WTC11 (cell line): ENCODE measurements at regions not wholly inside any gene's neighbourhood (a gene's known extent, or its start where the extent isn't known, plus 50 kb on each side); places are given as distances from the start of the nearest gene placed in this dataset.

Source experiments
- ATF2 ChIP-seq: sonication (generic); formaldehyde crosslinking; IDR thresholded peaks from 2 replicates; pipeline ENCODE4 v1.8.1; 2022; ENCODE audit warnings: low read depth, missing genetic modification reagents, borderline replicate concordance
- CREB1 ChIP-seq: sonication (generic); formaldehyde crosslinking; IDR thresholded peaks from 2 replicates; pipeline ENCODE4 v1.8.0; 2023; ENCODE audit warnings: mild to moderate bottlenecking, missing genetic modification reagents
- E2F1 ChIP-seq: sonication (generic); formaldehyde crosslinking; IDR thresholded peaks from 2 replicates; pipeline ENCODE4 v1.8.0; 2022; ENCODE audit warnings: mild to moderate bottlenecking, missing genetic modification reagents
- ELF4 ChIP-seq: sonication (generic); formaldehyde crosslinking; IDR thresholded peaks from 2 replicates; pipeline ENCODE4 v1.8.1; 2022; ENCODE audit warnings: low read depth, mild to moderate bottlenecking, moderate library complexity, missing genetic modification reagents
- GTF2I ChIP-seq: fragments of 250-450 bp; sonication (Bioruptor Pico); conservative IDR thresholded peaks from 2 replicates; pipeline ENCODE4 v1.4.0; 2021; ENCODE audit warnings: mild to moderate bottlenecking
- HMGA2 ChIP-seq: fragments of 250-450 bp; sonication (Bioruptor Pico); IDR thresholded peaks from 2 replicates; pipeline ENCODE4 v1.4.0; 2021; ENCODE audit warnings: mild to moderate bottlenecking, moderate library complexity
- IRF2 ChIP-seq: sonication (generic); formaldehyde crosslinking; IDR thresholded peaks from 2 replicates; pipeline ENCODE4 v1.8.0; 2022; ENCODE audit warnings: low read depth, missing genetic modification reagents, borderline replicate concordance
- NR2C2 ChIP-seq: sonication (generic); formaldehyde crosslinking; IDR thresholded peaks from 2 replicates; pipeline ENCODE4 v1.8.0; 2022; ENCODE audit warnings: mild to moderate bottlenecking, missing genetic modification reagents
- STAT6 ChIP-seq: sonication (generic); formaldehyde crosslinking; conservative IDR thresholded peaks from 2 replicates; pipeline ENCODE4 v1.8.1; 2023; ENCODE audit warnings: mild to moderate bottlenecking, low read depth, missing genetic modification reagents, moderate library complexity
- TCF7 ChIP-seq: sonication (generic); formaldehyde crosslinking; IDR thresholded peaks from 2 replicates; pipeline ENCODE4 v1.8.0; 2022; ENCODE audit warnings: mild to moderate bottlenecking, low read depth, missing genetic modification reagents, moderate library complexity
- TEAD4 ChIP-seq: sonication (generic); formaldehyde crosslinking; IDR thresholded peaks from 2 replicates; pipeline ENCODE4 v1.8.0; 2022; ENCODE audit warnings: mild to moderate bottlenecking, missing genetic modification reagents
- ZNF138 ChIP-seq: sonication (generic); formaldehyde crosslinking; conservative IDR thresholded peaks from 2 replicates; pipeline ENCODE4 v1.8.1; 2022; ENCODE audit warnings: mild to moderate bottlenecking, moderate library complexity, missing genetic modification reagents
- ZNF423 ChIP-seq: fragments of 250-450 bp; sonication (Bioruptor Pico); IDR thresholded peaks from 2 replicates; pipeline ENCODE4 v2.1.2; 2022; ENCODE audit warnings: mild to moderate bottlenecking, moderate library complexity
- ZNF425 ChIP-seq: fragments of 250-450 bp; sonication (Bioruptor Pico); conservative IDR thresholded peaks from 2 replicates; pipeline ENCODE4 v1.9.0; 2021; ENCODE audit warnings: mild to moderate bottlenecking
- ZNF671 ChIP-seq: fragments of 250-450 bp; sonication (Bioruptor Pico); IDR thresholded peaks from 2 replicates; pipeline ENCODE4 v1.8.0; 2021; ENCODE audit warnings: mild to moderate bottlenecking
- TF ChIP-seq, protein P1 (sequence below): sonication (generic); formaldehyde crosslinking; IDR thresholded peaks from 2 replicates; pipeline ENCODE4 v1.8.1; 2023; ENCODE audit warnings: mild to moderate bottlenecking, missing genetic modification reagents, borderline replicate concordance

- TF ChIP-seq, protein P1, sequence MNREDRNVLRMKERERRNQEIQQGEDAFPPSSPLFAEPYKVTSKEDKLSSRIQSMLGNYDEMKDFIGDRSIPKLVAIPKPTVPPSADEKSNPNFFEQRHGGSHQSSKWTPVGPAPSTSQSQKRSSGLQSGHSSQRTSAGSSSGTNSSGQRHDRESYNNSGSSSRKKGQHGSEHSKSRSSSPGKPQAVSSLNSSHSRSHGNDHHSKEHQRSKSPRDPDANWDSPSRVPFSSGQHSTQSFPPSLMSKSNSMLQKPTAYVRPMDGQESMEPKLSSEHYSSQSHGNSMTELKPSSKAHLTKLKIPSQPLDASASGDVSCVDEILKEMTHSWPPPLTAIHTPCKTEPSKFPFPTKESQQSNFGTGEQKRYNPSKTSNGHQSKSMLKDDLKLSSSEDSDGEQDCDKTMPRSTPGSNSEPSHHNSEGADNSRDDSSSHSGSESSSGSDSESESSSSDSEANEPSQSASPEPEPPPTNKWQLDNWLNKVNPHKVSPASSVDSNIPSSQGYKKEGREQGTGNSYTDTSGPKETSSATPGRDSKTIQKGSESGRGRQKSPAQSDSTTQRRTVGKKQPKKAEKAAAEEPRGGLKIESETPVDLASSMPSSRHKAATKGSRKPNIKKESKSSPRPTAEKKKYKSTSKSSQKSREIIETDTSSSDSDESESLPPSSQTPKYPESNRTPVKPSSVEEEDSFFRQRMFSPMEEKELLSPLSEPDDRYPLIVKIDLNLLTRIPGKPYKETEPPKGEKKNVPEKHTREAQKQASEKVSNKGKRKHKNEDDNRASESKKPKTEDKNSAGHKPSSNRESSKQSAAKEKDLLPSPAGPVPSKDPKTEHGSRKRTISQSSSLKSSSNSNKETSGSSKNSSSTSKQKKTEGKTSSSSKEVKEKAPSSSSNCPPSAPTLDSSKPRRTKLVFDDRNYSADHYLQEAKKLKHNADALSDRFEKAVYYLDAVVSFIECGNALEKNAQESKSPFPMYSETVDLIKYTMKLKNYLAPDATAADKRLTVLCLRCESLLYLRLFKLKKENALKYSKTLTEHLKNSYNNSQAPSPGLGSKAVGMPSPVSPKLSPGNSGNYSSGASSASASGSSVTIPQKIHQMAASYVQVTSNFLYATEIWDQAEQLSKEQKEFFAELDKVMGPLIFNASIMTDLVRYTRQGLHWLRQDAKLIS = no peak
- no peak for TF ChIP-seq E2F1 (CRISPR knock-in tag)
- no peak for TF ChIP-seq IRF2
- no peak for TF ChIP-seq ZNF425 (CRISPR knock-in tag)
- TF ChIP-seq ELF4 (CRISPR knock-in tag) = no peak
- TF ChIP-seq CREB1 (CRISPR knock-in tag) = no peak
- no peak for TF ChIP-seq HMGA2 (CRISPR knock-in tag)
- TF ChIP-seq TEAD4 (CRISPR knock-in tag) = no peak
- no peak for TF ChIP-seq ATF2 (CRISPR knock-in tag)
- TF ChIP-seq GTF2I (CRISPR knock-in tag) = no peak
- TF ChIP-seq ZNF423 (CRISPR knock-in tag) = no peak
- TF ChIP-seq ZNF671 = no peak
- no peak for TF ChIP-seq TCF7 (CRISPR knock-in tag)
- no peak for TF ChIP-seq ZNF138 (CRISPR knock-in tag)
- TF ChIP-seq STAT6 (CRISPR knock-in tag) = no peak
- TF ChIP-seq NR2C2 (CRISPR knock-in tag) = no peak
- TF ChIP-seq, all 79 proteins: peak for 0
Observed at GRCh38 chr12:86634456-86635410, 378.5 kb upstream of the MGAT4C start (continued).
